Activated CD8-positive, alpha-beta T cell treated with anti-CD3 and anti-CD28 coated beads for 36 hours (primary cell): ENCODE measurements at regions not wholly inside any gene's neighbourhood (a gene's known extent, or its start where the extent isn't known, plus 50 kb on each side); places are given as distances from the start of the nearest gene placed in this dataset.

Source experiments
- ATAC-seq: fragments of 200-7000 bp; cut with Tn5 transposase; one replicate; pipeline ENCODE4 v1.10.0; 2021; ENCODE audit warnings: mild to moderate bottlenecking, moderate library complexity
- CTCF ChIA-PET: fragments of 350-600 bp; sonication (Branson Sonifier 250); formaldehyde crosslinking; loops from one replicate; lab custom pipeline; 2021; ENCODE audit warnings: antibody characterized with exemption; lab: Charles Lee
- POLR2A ChIA-PET: fragments of 350-600 bp; sonication (Branson Sonifier 250); formaldehyde crosslinking; loops from one replicate; lab custom pipeline; 2021; ENCODE audit warnings: antibody characterized with exemption; lab: Charles Lee
- DNase-seq: peaks from one replicate; pipeline ENCODE4 v3.0.0-alpha.2; 2020
- H3K27ac Mint-ChIP-seq: one replicate; pipeline ENCODE4 v1.8.0; 2021; ENCODE audit warnings: mild to moderate bottlenecking, mixed read lengths
- H3K27me3 Mint-ChIP-seq: one replicate; pipeline ENCODE4 v1.8.0; 2021; ENCODE audit warnings: mixed read lengths
- H3K36me3 Mint-ChIP-seq: one replicate; pipeline ENCODE4 v1.8.0; 2021; ENCODE audit warnings: low read depth, mixed read lengths
- H3K4me1 Mint-ChIP-seq: one replicate; pipeline ENCODE4 v1.8.0; 2021; ENCODE audit warnings: low read depth, mixed read lengths
- H3K4me3 Mint-ChIP-seq: one replicate; pipeline ENCODE4 v1.8.0; 2021; ENCODE audit warnings: mild to moderate bottlenecking, moderate library complexity, mixed read lengths
- H3K9me3 Mint-ChIP-seq: one replicate; pipeline ENCODE4 v1.8.0; 2021; ENCODE audit warnings: mixed read lengths
- CTCF ChIP-seq: fragments of 200-600 bp; IDR thresholded peaks from one replicate; pipeline ENCODE4 v1.8.0; 2022; ENCODE audit warnings: antibody characterized with exemption, mild to moderate bottlenecking
- intact Hi-C: fragments of 100-400 bp; cut with micrococcal nuclease; formaldehyde crosslinking; loops from one replicate; pipeline ENCODE4 v1.10.0; 2022

DNA sequence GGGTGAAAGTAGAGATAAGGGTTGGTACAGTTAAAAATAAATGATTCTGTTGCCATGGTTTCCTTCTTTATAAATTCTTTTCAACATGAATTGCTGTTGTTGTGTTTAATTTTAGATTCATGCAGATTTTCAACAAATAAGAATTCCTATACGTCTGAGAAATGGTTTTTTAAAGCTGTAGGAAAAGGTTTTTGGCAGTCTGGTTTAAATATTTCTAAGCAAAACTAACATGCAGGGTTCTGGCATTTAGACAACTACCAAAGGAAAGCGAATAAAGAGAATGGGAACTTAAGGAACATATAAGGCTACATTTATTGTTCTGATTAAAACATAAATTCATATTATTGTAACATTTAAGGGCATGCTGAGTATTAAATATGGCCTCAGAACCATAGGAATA lies 203.0 kb upstream of the MIR17HG start:
- ATAC-seq: no peak

DNA sequence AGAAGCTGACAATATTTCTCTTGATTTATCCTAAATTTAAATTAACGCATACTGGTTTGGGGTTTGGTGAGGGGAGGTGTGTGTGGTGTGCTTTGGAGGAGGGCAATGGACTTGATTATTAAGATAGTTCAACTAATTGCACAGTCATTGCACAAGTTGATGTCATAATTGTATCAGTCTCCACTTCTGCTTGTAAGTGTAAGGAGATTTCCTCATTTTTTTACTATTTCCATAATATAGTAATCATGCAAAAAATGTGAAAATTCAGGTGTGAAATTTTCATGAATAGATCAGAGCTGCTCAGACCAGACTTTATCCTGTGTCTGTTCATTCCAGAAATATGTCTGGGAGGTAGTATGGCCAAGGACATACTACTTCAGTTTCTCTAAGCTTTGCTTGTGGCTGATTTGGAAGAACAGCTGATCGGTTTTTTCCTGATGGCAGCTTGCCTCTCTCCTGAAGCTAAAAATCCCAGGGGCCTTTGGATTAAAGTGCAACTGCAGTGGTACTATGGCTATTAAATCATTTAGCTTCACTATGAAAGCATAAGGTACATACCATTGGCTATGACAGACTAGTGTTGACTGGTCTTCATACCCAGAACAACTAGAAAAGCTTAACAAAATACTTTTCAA lies 201.8 kb upstream of the MIR17HG start:
- ATAC-seq (no peak), DNase-seq (no peak)
- intact Hi-C loops: no loop called here
- POLR2A ChIA-PET: no interaction called here
- TF ChIP-seq CTCF: no peak
- peaks cover 2% of the 10 kb centered on the region for H3K27me3 Mint-ChIP-seq
- H3K27ac Mint-ChIP-seq: no peak overlapping the region
- H3K4me1 Mint-ChIP-seq: no peaks in the 10 kb centered on the region
- H3K4me3 Mint-ChIP-seq: no peak overlapping the region
- CTCF ChIA-PET: no interaction called here
- no peaks in the 10 kb centered on the region for H3K36me3 Mint-ChIP-seq
- H3K9me3 Mint-ChIP-seq: no peaks in the 10 kb centered on the region

More for the DNA sequence above, 203.0 kb upstream of the MIR17HG start:
- H3K9me3 Mint-ChIP-seq: no peaks in the 10 kb centered on the region
- no peak for TF ChIP-seq CTCF
- H3K27me3 Mint-ChIP-seq: peaks cover 2% of the 10 kb centered on the region
- DNase-seq: no peak
- ChIA-PET POLR2A (no interaction called here), CTCF (interaction anchor here (0.6 to 2.3 kb wide), 2 partner anchors 10 to 17 kb away, joined by 3 to 10 read pairs; no protein-coding TSS in a partner anchor)
- H3K36me3 Mint-ChIP-seq: no peaks in the 10 kb centered on the region
- intact Hi-C loops: no loop called here
- no peaks in the 10 kb centered on the region for H3K4me1 Mint-ChIP-seq
- no peak overlapping the region for H3K27ac Mint-ChIP-seq
- no peak overlapping the region for H3K4me3 Mint-ChIP-seq

GRCh38 chr13:91146601-91147000 lies 200.9 kb upstream of the MIR17HG start:
- TF ChIP-seq CTCF: no peak
- CTCF ChIA-PET: no interaction called here
- intact Hi-C loops: no loop called here
- Mint-ChIP-seq H3K27ac (no peak overlapping the region), H3K4me3 (no peak overlapping the region), H3K4me1 (no peaks in the 10 kb centered on the region), H3K36me3 (no peaks in the 10 kb centered on the region), H3K9me3 (no peaks in the 10 kb centered on the region), H3K27me3 (peaks cover 2% of the 10 kb centered on the region)
- ATAC-seq: no peak
- POLR2A ChIA-PET: no interaction called here
- DNase-seq: no peak

DNA sequence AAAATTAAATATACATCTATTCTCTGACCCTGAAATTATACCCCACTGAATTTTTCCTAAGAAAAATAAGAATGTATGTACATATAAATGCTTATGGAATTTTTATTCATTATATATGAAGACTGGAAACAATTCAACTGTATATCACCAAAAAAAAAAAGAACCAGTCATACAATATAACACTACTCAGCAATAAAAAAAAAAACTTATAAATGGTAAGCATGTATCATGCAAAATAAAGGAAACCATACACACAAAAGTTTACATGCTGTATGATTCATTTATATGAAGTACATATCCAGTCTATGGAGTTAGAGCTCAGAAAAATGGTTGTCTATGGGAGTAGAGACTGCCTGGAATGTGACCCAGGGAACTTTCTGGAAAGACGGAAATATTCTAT lies 199.4 kb upstream of the MIR17HG start:
- no peak for ATAC-seq
- Mint-ChIP-seq H3K36me3 (no peaks in the 10 kb centered on the region), H3K27me3 (no peaks in the 10 kb centered on the region), H3K4me3 (no peak overlapping the region), H3K9me3 (no peaks in the 10 kb centered on the region), H3K4me1 (no peaks in the 10 kb centered on the region), H3K27ac (no peak overlapping the region)
- ChIA-PET CTCF (no interaction called here), POLR2A (no interaction called here)
- intact Hi-C loops: no loop called here
- DNase-seq: no peak
- no peak for TF ChIP-seq CTCF

GRCh38 chr13:91151921-91152320 lies 195.6 kb upstream of the MIR17HG start:
- ATAC-seq (no peak), DNase-seq (no peak)
- H3K4me1 Mint-ChIP-seq: no peaks in the 10 kb centered on the region
- no peak for TF ChIP-seq CTCF
- ChIA-PET CTCF (interaction anchor here (1.3 to 1.5 kb wide), 2 partner anchors 9 to 17 kb away, joined by 3 read pairs; no protein-coding TSS in a partner anchor), POLR2A (no interaction called here)
- H3K27me3 Mint-ChIP-seq: peaks cover 3% of the 10 kb centered on the region
- H3K27ac Mint-ChIP-seq: no peak overlapping the region
- H3K36me3 Mint-ChIP-seq: no peaks in the 10 kb centered on the region
- H3K4me3 Mint-ChIP-seq: no peak overlapping the region
- intact Hi-C loops: no loop called here
- no peaks in the 10 kb centered on the region for H3K9me3 Mint-ChIP-seq
